Loucy (cell line): ENCODE measurements at regions not wholly inside any gene's neighbourhood (a gene's known extent, or its start where the extent isn't known, plus 50 kb on each side); places are given as distances from the start of the nearest gene placed in this dataset.

Source experiments
- EZH2phosphoT487 ChIP-seq: fragments of 200-600 bp; IDR thresholded peaks from 2 replicates; pipeline ENCODE4 v1.6.1; 2018; ENCODE audit warnings: antibody characterized with exemption, mild to moderate bottlenecking, moderate library complexity, borderline replicate concordance
- TF ChIP-seq, protein P1 (sequence below): fragments of 200-600 bp; sonication (generic); conservative IDR thresholded peaks from 2 replicates; pipeline ENCODE4 v1.5.1; 2014; ENCODE audit warnings: mild to moderate bottlenecking, antibody characterized with exemption, low read length

DNA sequence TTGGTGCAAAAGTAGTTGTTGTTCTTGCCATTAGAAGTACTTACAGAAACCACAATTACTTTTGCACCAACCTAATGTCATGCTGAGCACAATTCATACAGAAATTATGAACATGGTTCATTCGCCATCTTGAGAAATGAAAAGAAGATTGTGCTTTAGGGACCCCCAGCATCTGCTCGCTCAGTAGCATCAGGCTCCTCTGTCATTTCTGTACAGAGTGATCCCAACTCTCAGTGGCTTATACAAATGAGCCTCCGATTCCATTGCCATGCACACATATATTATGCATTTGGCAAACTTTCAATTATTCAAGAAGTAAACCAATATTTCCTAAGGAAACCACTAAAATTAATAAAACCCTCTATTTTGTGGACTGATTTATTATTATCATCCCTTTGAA lies 266.2 kb downstream of the MED10 start:
- TF ChIP-seq EZH2phosphoT487: no peak
- TF ChIP-seq, protein P1, sequence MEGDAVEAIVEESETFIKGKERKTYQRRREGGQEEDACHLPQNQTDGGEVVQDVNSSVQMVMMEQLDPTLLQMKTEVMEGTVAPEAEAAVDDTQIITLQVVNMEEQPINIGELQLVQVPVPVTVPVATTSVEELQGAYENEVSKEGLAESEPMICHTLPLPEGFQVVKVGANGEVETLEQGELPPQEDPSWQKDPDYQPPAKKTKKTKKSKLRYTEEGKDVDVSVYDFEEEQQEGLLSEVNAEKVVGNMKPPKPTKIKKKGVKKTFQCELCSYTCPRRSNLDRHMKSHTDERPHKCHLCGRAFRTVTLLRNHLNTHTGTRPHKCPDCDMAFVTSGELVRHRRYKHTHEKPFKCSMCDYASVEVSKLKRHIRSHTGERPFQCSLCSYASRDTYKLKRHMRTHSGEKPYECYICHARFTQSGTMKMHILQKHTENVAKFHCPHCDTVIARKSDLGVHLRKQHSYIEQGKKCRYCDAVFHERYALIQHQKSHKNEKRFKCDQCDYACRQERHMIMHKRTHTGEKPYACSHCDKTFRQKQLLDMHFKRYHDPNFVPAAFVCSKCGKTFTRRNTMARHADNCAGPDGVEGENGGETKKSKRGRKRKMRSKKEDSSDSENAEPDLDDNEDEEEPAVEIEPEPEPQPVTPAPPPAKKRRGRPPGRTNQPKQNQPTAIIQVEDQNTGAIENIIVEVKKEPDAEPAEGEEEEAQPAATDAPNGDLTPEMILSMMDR: no peak
